Liver (tissue), 3 donors: ENCODE measurements at regions not wholly inside any gene's neighbourhood (a gene's known extent, or its start where the extent isn't known, plus 50 kb on each side); places are given as distances from the start of the nearest gene placed in this dataset.

Experiments
- EGR1 ChIP-seq, 2 donors: IDR thresholded peaks; 2 replicates each; pipeline ENCODE4 v1.6.1; 2016 to 2018; ENCODE audit warnings: antibody characterized with exemption in 2 of 2, low read depth in 2 of 2
- GABPA ChIP-seq, 2 donors: IDR thresholded peaks in 1 of 2; conservative IDR thresholded peaks in 1 of 2; 2 replicates each; pipeline ENCODE4 v1.6.1; 2016; ENCODE audit warnings: antibody characterized with exemption in 2 of 2, mild to moderate bottlenecking in 1 of 2, moderate library complexity in 1 of 2
- JUND ChIP-seq, 2 donors: IDR thresholded peaks; 2 replicates each; pipeline ENCODE4 v1.6.1; 2016; ENCODE audit warnings: antibody characterized with exemption in 2 of 2
- RXRA ChIP-seq, 2 donors: IDR thresholded peaks; 2 replicates each; pipeline ENCODE4 v1.6.1; 2017 to 2018; ENCODE audit warnings: antibody characterized with exemption in 2 of 2, mild to moderate bottlenecking in 1 of 2
- TAF1 ChIP-seq: conservative IDR thresholded peaks from 2 replicates; pipeline ENCODE4 v1.6.1; 2016; ENCODE audit warnings: antibody characterized with exemption, mild to moderate bottlenecking
- YY1 ChIP-seq: IDR thresholded peaks from 2 replicates; pipeline ENCODE4 v1.6.1; 2016; ENCODE audit warnings: antibody characterized with exemption, mild to moderate bottlenecking
- TF ChIP-seq, protein P1 (sequence below): IDR thresholded peaks from 2 replicates; pipeline ENCODE4 v1.6.1; 2016; ENCODE audit warnings: antibody characterized with exemption
- TF ChIP-seq, protein P2 (sequence below): IDR thresholded peaks from 2 replicates; pipeline ENCODE4 v1.6.1; 2016; ENCODE audit warnings: antibody characterized with exemption
- TF ChIP-seq, protein P3 (sequence below): fragments of 150-350 bp; IDR thresholded peaks from 2 replicates; pipeline ENCODE4 v1.5.1; 2017; ENCODE audit warnings: improper control_type of control experiment, low read depth, low read length; ENCODE audit not compliant: missing input control
- TF ChIP-seq, protein P4 (sequence below): IDR thresholded peaks from 2 replicates; pipeline ENCODE4 v1.6.1; 2016; ENCODE audit warnings: antibody characterized with exemption
- donor health status: healthy.
- donor health status: healthy.

DNA sequence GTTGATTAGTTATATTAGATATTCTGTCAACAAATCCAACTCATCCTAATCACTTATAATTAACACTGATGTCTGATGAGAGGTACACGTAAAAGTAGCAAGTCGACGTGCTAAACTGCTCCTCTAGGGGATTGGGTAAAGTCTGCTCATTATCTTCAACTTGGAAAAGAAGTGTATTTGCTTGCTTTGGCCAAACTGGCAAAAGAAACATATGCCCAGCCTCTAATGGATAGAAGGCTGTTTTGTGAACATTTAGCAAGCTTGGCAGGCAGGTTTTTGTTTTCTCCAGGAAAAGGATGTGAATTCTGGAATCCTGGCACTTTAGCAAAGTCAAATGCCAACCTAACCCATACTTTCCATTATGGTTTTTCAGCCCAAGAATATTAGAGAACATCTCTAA is 264.8 kb downstream of the TBL1XR1 start:
- TF ChIP-seq, protein P1, sequence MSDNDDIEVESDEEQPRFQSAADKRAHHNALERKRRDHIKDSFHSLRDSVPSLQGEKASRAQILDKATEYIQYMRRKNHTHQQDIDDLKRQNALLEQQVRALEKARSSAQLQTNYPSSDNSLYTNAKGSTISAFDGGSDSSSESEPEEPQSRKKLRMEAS, result no peak
- TF ChIP-seq TAF1, result no peak
- TF ChIP-seq, protein P2, sequence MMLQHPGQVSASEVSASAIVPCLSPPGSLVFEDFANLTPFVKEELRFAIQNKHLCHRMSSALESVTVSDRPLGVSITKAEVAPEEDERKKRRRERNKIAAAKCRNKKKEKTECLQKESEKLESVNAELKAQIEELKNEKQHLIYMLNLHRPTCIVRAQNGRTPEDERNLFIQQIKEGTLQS, result no peak
- TF ChIP-seq JUND (IDR thresholded peaks at IDR 0.05), result no peak
- no peak for TF ChIP-seq EGR1 (IDR thresholded peaks at IDR 0.05; ENCODE audit: low read depth in 2 of 2)
- TF ChIP-seq, protein P3, sequence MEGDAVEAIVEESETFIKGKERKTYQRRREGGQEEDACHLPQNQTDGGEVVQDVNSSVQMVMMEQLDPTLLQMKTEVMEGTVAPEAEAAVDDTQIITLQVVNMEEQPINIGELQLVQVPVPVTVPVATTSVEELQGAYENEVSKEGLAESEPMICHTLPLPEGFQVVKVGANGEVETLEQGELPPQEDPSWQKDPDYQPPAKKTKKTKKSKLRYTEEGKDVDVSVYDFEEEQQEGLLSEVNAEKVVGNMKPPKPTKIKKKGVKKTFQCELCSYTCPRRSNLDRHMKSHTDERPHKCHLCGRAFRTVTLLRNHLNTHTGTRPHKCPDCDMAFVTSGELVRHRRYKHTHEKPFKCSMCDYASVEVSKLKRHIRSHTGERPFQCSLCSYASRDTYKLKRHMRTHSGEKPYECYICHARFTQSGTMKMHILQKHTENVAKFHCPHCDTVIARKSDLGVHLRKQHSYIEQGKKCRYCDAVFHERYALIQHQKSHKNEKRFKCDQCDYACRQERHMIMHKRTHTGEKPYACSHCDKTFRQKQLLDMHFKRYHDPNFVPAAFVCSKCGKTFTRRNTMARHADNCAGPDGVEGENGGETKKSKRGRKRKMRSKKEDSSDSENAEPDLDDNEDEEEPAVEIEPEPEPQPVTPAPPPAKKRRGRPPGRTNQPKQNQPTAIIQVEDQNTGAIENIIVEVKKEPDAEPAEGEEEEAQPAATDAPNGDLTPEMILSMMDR, result no peak
- no peak for TF ChIP-seq RXRA (IDR thresholded peaks at IDR 0.05)
- TF ChIP-seq YY1, result no peak
- TF ChIP-seq GABPA (IDR thresholded peaks at IDR 0.05 in 1 of 2, conservative IDR thresholded peaks at IDR 0.05 in 1 of 2), result no peak
- TF ChIP-seq, protein P4, sequence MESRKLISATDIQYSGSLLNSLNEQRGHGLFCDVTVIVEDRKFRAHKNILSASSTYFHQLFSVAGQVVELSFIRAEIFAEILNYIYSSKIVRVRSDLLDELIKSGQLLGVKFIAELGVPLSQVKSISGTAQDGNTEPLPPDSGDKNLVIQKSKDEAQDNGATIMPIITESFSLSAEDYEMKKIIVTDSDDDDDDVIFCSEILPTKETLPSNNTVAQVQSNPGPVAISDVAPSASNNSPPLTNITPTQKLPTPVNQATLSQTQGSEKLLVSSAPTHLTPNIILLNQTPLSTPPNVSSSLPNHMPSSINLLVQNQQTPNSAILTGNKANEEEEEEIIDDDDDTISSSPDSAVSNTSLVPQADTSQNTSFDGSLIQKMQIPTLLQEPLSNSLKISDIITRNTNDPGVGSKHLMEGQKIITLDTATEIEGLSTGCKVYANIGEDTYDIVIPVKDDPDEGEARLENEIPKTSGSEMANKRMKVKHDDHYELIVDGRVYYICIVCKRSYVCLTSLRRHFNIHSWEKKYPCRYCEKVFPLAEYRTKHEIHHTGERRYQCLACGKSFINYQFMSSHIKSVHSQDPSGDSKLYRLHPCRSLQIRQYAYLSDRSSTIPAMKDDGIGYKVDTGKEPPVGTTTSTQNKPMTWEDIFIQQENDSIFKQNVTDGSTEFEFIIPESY, result no peak
